Tibial nerve (tissue), 4 donors: ENCODE measurements at regions not wholly inside any gene's neighbourhood (a gene's known extent, or its start where the extent isn't known, plus 50 kb on each side); places are given as distances from the start of the nearest gene placed in this dataset.
"Not testable (repeated sequence)": the region's sequence is repeated elsewhere in the genome, so short reads cannot be mapped to it uniquely, and the experiment has no call there.

Experiments used
- EP300 ChIP-seq, 2 donors: sonication (generic); formaldehyde crosslinking; IDR thresholded peaks; one replicate each; pipeline ENCODE4 v1.6.1; 2017; ENCODE audit warnings: antibody characterized with exemption in 2 of 2, mild to moderate bottlenecking in 1 of 2
- POLR2A ChIP-seq, 2 donors: fragments of 450-650 bp; IDR thresholded peaks; one replicate each; pipeline ENCODE4 v1.6.1; 2017; ENCODE audit warnings: antibody characterized with exemption in 2 of 2, mild to moderate bottlenecking in 2 of 2, moderate library complexity in 2 of 2
- TF ChIP-seq, protein P1 (sequence below), 5 experiments: fragments of 200-600 bp in 3 of 5; fragments of 450-650 bp in 2 of 5; sonication (generic) in 3 of 5; IDR thresholded peaks; one replicate each; pipeline ENCODE4 v1.5.1; 2016 to 2019; ENCODE audit warnings: antibody characterized with exemption in 5 of 5, mild to moderate bottlenecking in 3 of 5, moderate library complexity in 2 of 5

DNA sequence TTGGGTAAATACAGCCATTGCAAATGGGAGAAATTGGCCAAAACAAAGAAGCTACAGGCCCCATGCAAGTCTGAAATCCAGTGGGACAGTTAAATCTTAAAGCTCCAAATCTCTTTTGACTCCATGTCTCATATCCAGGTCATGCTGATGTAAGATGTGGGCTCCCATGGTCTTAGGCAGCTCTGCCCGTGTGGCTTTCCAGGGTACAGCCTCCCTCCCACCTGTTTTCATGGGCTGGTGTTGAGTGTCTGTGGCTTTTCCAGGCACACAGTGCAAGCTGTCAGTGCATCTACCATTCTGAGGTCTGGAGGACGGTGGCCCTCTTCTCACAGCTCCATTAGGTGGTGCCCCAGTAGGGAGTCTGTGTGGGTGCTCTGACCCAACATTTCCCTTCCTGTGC is 53.4 kb upstream of the FIBIN start:
- TF ChIP-seq, protein P1, sequence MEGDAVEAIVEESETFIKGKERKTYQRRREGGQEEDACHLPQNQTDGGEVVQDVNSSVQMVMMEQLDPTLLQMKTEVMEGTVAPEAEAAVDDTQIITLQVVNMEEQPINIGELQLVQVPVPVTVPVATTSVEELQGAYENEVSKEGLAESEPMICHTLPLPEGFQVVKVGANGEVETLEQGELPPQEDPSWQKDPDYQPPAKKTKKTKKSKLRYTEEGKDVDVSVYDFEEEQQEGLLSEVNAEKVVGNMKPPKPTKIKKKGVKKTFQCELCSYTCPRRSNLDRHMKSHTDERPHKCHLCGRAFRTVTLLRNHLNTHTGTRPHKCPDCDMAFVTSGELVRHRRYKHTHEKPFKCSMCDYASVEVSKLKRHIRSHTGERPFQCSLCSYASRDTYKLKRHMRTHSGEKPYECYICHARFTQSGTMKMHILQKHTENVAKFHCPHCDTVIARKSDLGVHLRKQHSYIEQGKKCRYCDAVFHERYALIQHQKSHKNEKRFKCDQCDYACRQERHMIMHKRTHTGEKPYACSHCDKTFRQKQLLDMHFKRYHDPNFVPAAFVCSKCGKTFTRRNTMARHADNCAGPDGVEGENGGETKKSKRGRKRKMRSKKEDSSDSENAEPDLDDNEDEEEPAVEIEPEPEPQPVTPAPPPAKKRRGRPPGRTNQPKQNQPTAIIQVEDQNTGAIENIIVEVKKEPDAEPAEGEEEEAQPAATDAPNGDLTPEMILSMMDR (IDR thresholded peaks at IDR 0.05): not testable (repeated sequence)
- not testable (repeated sequence) for TF ChIP-seq POLR2A, EP300 (IDR thresholded peaks at IDR 0.05)
